ENCODE measurements at regions not wholly inside any gene's neighbourhood (a gene's known extent, or its start where the extent isn't known, plus 50 kb on each side); places are given as distances from the start of the nearest gene placed in this dataset.

GRCh38 chr9:28984016-28984415 is 1410.7 kb upstream of the C9orf72 start:
- TF ChIP-seq POLR2A (IDR thresholded peaks at IDR 0.05; ENCODE audit: control extremely low read depth in 1 of 2, low read depth in 2 of 2, low read length in 2 of 2) (no peak), TEAD4 (IDR thresholded peaks at IDR 0.05; ENCODE audit: low read depth, low read length) (no peak), TCF12 (IDR thresholded peaks at IDR 0.05; ENCODE audit: low read depth, low read length) (no peak), EP300 (IDR thresholded peaks at IDR 0.05; ENCODE audit: borderline replicate concordance in 1 of 2, low read depth in 2 of 2, low read length in 2 of 2) (no peak), CTCF (IDR thresholded peaks at IDR 0.05; ENCODE audit: control extremely low read depth in 1 of 3, insufficient read depth in 1 of 3, low read depth in 1 of 3, low read length in 3 of 3) (no peak), KDM5A (IDR thresholded peaks at IDR 0.05; ENCODE audit: low read length) (no peak), CHD2 (IDR thresholded peaks at IDR 0.05; ENCODE audit: low read length) (no peak), POLR2AphosphoS5 (IDR thresholded peaks at IDR 0.05; ENCODE audit: low read depth, low read length) (no peak), EZH2 (IDR thresholded peaks at IDR 0.05; ENCODE audit: low read depth, low read length, severe bottlenecking) (no peak), GABPA (IDR thresholded peaks at IDR 0.05; ENCODE audit: borderline replicate concordance, insufficient read depth, low read length) (no peak)
